HCT116 (cell line): ENCODE measurements at regions not wholly inside any gene's neighbourhood (a gene's known extent, or its start where the extent isn't known, plus 50 kb on each side); places are given as distances from the start of the nearest gene placed in this dataset.

ENCODE experiments used
- ATAC-seq: fragments of 200-7000 bp; cut with Tn5 transposase; 2 replicates; pipeline ENCODE4 v1.9.1; 2020; ENCODE audit warnings: mild to moderate bottlenecking, moderate library complexity
- BruUV-seq: library from RNA; stranded (reverse); fragments of 400-500 nt; replicated peaks from 2 replicates; lab custom pipeline; 2021; lab: Mats Ljungman, UMichigan
- CTCF ChIA-PET: fragments of 300-600 bp; sonication (Branson Sonifier 250); formaldehyde crosslinking; loops from one replicate; lab custom pipeline; 2021; ENCODE audit warnings: antibody characterized with exemption; lab: Charles Lee
- POLR2A ChIA-PET: fragments of 300-600, 350-600 bp; sonication (Branson Sonifier 250); formaldehyde crosslinking; loops from one replicate; lab custom pipeline; 2021; ENCODE audit warnings: antibody characterized with exemption; lab: Charles Lee
- RAD21 ChIA-PET, 2 experiments: fragments of 300-600 bp; sonication (Branson Sonifier 250); formaldehyde crosslinking; loops; one replicate each; lab custom pipeline; 2023; ENCODE audit warnings: low total read pairs in 2 of 2; ENCODE audit not compliant: uncharacterized antibody in 2 of 2, unreplicated experiment in 2 of 2, low non-redundant PET in 1 of 2; lab: Charles Lee
- DNase-seq: peaks from one replicate; pipeline ENCODE4 v3.0.0-alpha.2; 2010; ENCODE audit warnings: low read depth, low spot score
- H2AFZ ChIP-seq: fragments of 200-600 bp; shearing (Covaris generic), sonication (generic); 2 replicates; pipeline ENCODE4 v1.6.1; 2017; ENCODE audit warnings: low read depth, mixed run types, mixed read lengths, antibody characterized with exemption, low read length; ENCODE audit not compliant: poor library complexity, severe bottlenecking
- H3K27ac ChIP-seq: 2 replicates; pipeline ENCODE4 v1.5.1; 2012; ENCODE audit warnings: low read depth, low read length
- H3K27me3 ChIP-seq: fragments of 200-600 bp; sonication (generic); 2 replicates; pipeline ENCODE4 v1.6.1; 2016; ENCODE audit warnings: mixed run types, low read length, mixed read lengths; ENCODE audit not compliant: insufficient read depth
- H3K36me3 ChIP-seq, 2 experiments: fragments of 200-500 bp in 1 of 2; fragments of 200-600 bp in 1 of 2; sonication (Bioruptor generic) in 1 of 2; sonication (generic) in 1 of 2; 2 replicates each; pipeline versions ENCODE4 v1.5.1 to v1.6.1; 2014 to 2016; ENCODE audit warnings: low read length in 2 of 2, inconsistent platforms in 1 of 2, mixed read lengths in 1 of 2, mixed run types in 1 of 2; ENCODE audit not compliant: insufficient read depth in 2 of 2, control insufficient read depth in 1 of 2
- H3K4me1 ChIP-seq, 2 experiments: fragments of 200-600 bp in 1 of 2; sonication (generic) in 1 of 2; 2 replicates each; pipeline versions ENCODE4 v1.5.1 to v1.6.1; 2012 to 2017; ENCODE audit warnings: low read length in 2 of 2, inconsistent platforms in 1 of 2, mild to moderate bottlenecking in 1 of 2, mixed read lengths in 1 of 2, mixed run types in 1 of 2, moderate library complexity in 1 of 2; ENCODE audit not compliant: insufficient read depth in 2 of 2, control insufficient read depth in 1 of 2
- H3K4me2 ChIP-seq: fragments of 200-600 bp; sonication (generic); 2 replicates; pipeline ENCODE4 v1.6.1; 2017; ENCODE audit warnings: mixed run types, low read length, mixed read lengths
- H3K4me3 ChIP-seq, 2 experiments: fragments of 200-600 bp in 1 of 2; sonication (generic) in 1 of 2; replicated peaks in 1 of 2; 2 replicates each; pipeline ENCODE4 v1.5.1; 2011 to 2016; ENCODE audit warnings: low read length in 2 of 2, control low read depth in 1 of 2, low read depth in 1 of 2, mild to moderate bottlenecking in 1 of 2, mixed read lengths in 1 of 2, mixed run types in 1 of 2
- H3K79me2 ChIP-seq: fragments of 200-600 bp; sonication (generic); 2 replicates; pipeline ENCODE4 v1.6.1; 2017; ENCODE audit warnings: mild to moderate bottlenecking, mixed run types, low read length, moderate library complexity, mixed read lengths; ENCODE audit not compliant: insufficient read depth
- H3K9ac ChIP-seq: fragments of 200-600 bp; sonication (generic); 2 replicates; pipeline ENCODE4 v1.6.1; 2016; ENCODE audit warnings: low read length, mixed read lengths
- H3K9me2 ChIP-seq: fragments of 200-600 bp; sonication (generic), shearing (Covaris generic); 2 replicates; pipeline ENCODE4 v1.6.1; 2017; ENCODE audit warnings: mixed run types, mild to moderate bottlenecking, moderate library complexity; ENCODE audit not compliant: insufficient read depth
- H3K9me3 ChIP-seq, 2 experiments: fragments of 200-500 bp in 1 of 2; fragments of 200-600 bp in 1 of 2; sonication (Bioruptor generic) in 1 of 2; sonication (generic) in 1 of 2; 2 replicates each; pipeline ENCODE4 v1.6.1; 2014 to 2017; ENCODE audit warnings: low read length in 2 of 2, mixed read lengths in 2 of 2, inconsistent platforms in 1 of 2, low read depth in 1 of 2, mild to moderate bottlenecking in 1 of 2, mixed run types in 1 of 2, moderate library complexity in 1 of 2; ENCODE audit not compliant: control insufficient read depth in 1 of 2, insufficient read depth in 1 of 2
- H4K20me1 ChIP-seq: fragments of 200-600 bp; sonication (generic), shearing (Covaris generic); 2 replicates; pipeline ENCODE4 v1.6.1; 2017; ENCODE audit warnings: mixed run types, mild to moderate bottlenecking, moderate library complexity; ENCODE audit not compliant: insufficient read depth
- EZH2 ChIP-seq: fragments of 200-600 bp; sonication (generic); IDR thresholded peaks from 2 replicates; pipeline ENCODE4 v1.6.1; 2017; ENCODE audit warnings: antibody characterized with exemption, mixed run types
- EZH2phosphoT487 ChIP-seq: fragments of 200-600 bp; IDR thresholded peaks from 2 replicates; pipeline ENCODE4 v1.6.1; 2018; ENCODE audit warnings: antibody characterized with exemption, borderline replicate concordance
- JUND ChIP-seq: IDR thresholded peaks from 2 replicates; pipeline ENCODE4 v1.6.1; 2012
- SRF ChIP-seq: IDR thresholded peaks from 2 replicates; pipeline ENCODE4 v1.6.1; 2012; ENCODE audit warnings: low read depth
- TCF7L2 ChIP-seq: IDR thresholded peaks from 2 replicates; pipeline ENCODE4 v1.7.0; 2011; ENCODE audit warnings: borderline replicate concordance, inconsistent platforms; ENCODE audit not compliant: insufficient read depth, insufficient read length; ENCODE audit errors: extremely low read depth
- YY1 ChIP-seq: IDR thresholded peaks from 2 replicates; pipeline ENCODE4 v1.6.1; 2011; ENCODE audit warnings: low read length, low read depth, moderate library complexity, mild to moderate bottlenecking; ENCODE audit not compliant: insufficient replicate concordance; ENCODE audit errors: extremely low read depth
- ZFX ChIP-seq: fragments of 450-650 bp; IDR thresholded peaks from 2 replicates; pipeline ENCODE4 v1.6.1; 2017
- intact Hi-C: fragments of 100-400 bp; cut with micrococcal nuclease; formaldehyde crosslinking; loops from 2 replicates; pipeline ENCODE4 v1.10.0; 2022
- TF ChIP-seq, protein P1 (sequence below), 3 experiments: fragments of 200-600 bp in 1 of 3; sonication (generic) in 1 of 3; IDR thresholded peaks in 2 of 3; conservative IDR thresholded peaks in 1 of 3; 2 replicates each; pipeline ENCODE4 v1.5.1; 2012 to 2017; ENCODE audit warnings: low read depth in 2 of 3, low read length in 2 of 3, antibody characterized with exemption in 1 of 3, borderline replicate concordance in 1 of 3, control low read depth in 1 of 3, mild to moderate bottlenecking in 1 of 3, mixed read lengths in 1 of 3, mixed run types in 1 of 3, moderate library complexity in 1 of 3; ENCODE audit not compliant: insufficient read depth in 1 of 3

DNA sequence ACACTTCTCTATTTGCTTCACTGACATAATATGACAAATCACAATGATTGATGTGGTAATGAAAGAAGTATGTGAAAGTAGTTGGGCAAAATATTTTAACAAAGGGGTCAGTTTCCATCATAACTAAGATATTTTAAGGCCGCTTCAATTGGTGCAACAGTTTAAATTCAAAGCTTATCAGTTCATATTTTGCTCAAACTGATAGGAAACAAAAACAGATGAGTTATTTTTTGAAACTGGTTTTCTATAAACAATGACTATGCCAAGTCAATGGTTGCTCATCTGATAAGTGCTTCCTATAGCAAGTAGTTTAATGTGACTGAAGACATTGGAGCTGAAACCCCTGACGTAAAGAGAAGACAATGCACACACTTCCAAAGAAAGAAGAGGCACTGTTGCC lies 1290.7 kb downstream of the SUCLG1 start:
- Histone ChIP-seq H2AFZ (no peak overlapping the region), H3K4me2 (no peak overlapping the region), H3K9me2 (no peaks in the 10 kb centered on the region), H3K4me1 (no peaks in the 10 kb centered on the region), H3K36me3 (no peaks in the 10 kb centered on the region), H3K27me3 (no peaks in the 10 kb centered on the region), H3K9me3 (no peaks in the 10 kb centered on the region), H4K20me1 (no peaks in the 10 kb centered on the region), H3K79me2 (no peaks in the 10 kb centered on the region), H3K4me3 (no peak overlapping the region), H3K27ac (no peak overlapping the region), H3K9ac (no peak overlapping the region)
- no TSS peak for BruUV-seq
- intact Hi-C loops = no loop called here
- ChIA-PET CTCF (no interaction called here), RAD21 (no interaction called here), POLR2A (no interaction called here)
- TF ChIP-seq EZH2 = no peak
- TF ChIP-seq, protein P1, sequence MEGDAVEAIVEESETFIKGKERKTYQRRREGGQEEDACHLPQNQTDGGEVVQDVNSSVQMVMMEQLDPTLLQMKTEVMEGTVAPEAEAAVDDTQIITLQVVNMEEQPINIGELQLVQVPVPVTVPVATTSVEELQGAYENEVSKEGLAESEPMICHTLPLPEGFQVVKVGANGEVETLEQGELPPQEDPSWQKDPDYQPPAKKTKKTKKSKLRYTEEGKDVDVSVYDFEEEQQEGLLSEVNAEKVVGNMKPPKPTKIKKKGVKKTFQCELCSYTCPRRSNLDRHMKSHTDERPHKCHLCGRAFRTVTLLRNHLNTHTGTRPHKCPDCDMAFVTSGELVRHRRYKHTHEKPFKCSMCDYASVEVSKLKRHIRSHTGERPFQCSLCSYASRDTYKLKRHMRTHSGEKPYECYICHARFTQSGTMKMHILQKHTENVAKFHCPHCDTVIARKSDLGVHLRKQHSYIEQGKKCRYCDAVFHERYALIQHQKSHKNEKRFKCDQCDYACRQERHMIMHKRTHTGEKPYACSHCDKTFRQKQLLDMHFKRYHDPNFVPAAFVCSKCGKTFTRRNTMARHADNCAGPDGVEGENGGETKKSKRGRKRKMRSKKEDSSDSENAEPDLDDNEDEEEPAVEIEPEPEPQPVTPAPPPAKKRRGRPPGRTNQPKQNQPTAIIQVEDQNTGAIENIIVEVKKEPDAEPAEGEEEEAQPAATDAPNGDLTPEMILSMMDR (IDR thresholded peaks at IDR 0.05 in 2 of 3, conservative IDR thresholded peaks at IDR 0.05 in 1 of 3; ENCODE audit: borderline replicate concordance in 1 of 3, insufficient read depth in 1 of 3, low read depth in 2 of 3, low read length in 2 of 3) = no peak
- no peak for TF ChIP-seq JUND
- no peak for TF ChIP-seq TCF7L2
- TF ChIP-seq ZFX = no peak
- ATAC-seq (no peak), DNase-seq (no peak)

GRCh38 chr2:83162421-83162820 lies 1296.7 kb downstream of the SUCLG1 start:
- no peaks in the 10 kb centered on the region for H3K9me2 ChIP-seq
- intact Hi-C loops = no loop called here
- H3K27ac ChIP-seq = no peak overlapping the region
- no peak overlapping the region for H3K4me2 ChIP-seq
- no peak overlapping the region for H3K9ac ChIP-seq
- ChIA-PET RAD21 (no interaction called here), CTCF (no interaction called here), POLR2A (no interaction called here)
- no peaks in the 10 kb centered on the region for H4K20me1 ChIP-seq
- no peaks in the 10 kb centered on the region for H3K36me3 ChIP-seq
- H3K79me2 ChIP-seq = no peaks in the 10 kb centered on the region
- H3K4me1 ChIP-seq = no peaks in the 10 kb centered on the region
- no peak overlapping the region for H2AFZ ChIP-seq
- no peak for TF ChIP-seq EZH2phosphoT487
- TF ChIP-seq YY1 = no peak
- no peak for TF ChIP-seq SRF
- ATAC-seq (no peak), DNase-seq (no peak)
- H3K9me3 ChIP-seq = no peaks in the 10 kb centered on the region
- BruUV-seq = no TSS peak
- H3K4me3 ChIP-seq = no peak overlapping the region
- no peaks in the 10 kb centered on the region for H3K27me3 ChIP-seq
